Esophagus squamous epithelium (tissue), 4 donors: ENCODE measurements at regions not wholly inside any gene's neighbourhood (a gene's known extent, or its start where the extent isn't known, plus 50 kb on each side); places are given as distances from the start of the nearest gene placed in this dataset.

Experiments used
- CTCF ChIP-seq, 6 experiments: fragments of 450-650 bp in 4 of 6; fragments of 200-600 bp in 2 of 6; sonication (generic) in 2 of 6; IDR thresholded peaks; one replicate each; pipeline ENCODE4 v1.5.1; 2016 to 2019; ENCODE audit warnings: antibody characterized with exemption in 6 of 6, mild to moderate bottlenecking in 4 of 6, moderate library complexity in 4 of 6
- POLR2A ChIP-seq, 4 donors: fragments of 450-650 bp; IDR thresholded peaks; one replicate each; pipeline ENCODE4 v1.6.1; 2017; ENCODE audit warnings: antibody characterized with exemption in 4 of 4, mild to moderate bottlenecking in 4 of 4, moderate library complexity in 3 of 4

DNA sequence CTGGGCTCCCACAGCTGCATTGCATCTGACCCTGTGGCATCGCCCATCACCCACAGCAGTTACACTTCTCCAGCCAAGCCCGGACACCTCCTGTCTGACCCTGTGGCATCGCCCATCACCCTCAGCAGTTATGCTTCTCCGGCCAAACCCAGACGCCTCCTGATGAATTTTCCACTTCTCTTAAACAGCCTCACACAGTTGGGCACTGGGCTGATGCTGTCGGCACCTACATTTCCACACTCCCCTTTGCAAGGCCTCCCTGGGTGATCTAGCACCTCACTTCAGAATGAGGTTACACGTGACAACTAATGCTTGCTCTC is 175.2 kb upstream of the ARID1B start:
- TF ChIP-seq POLR2A (IDR thresholded peaks at IDR 0.05) (no peak), CTCF (IDR thresholded peaks at IDR 0.05) (no peak)
